ENCODE measurements at regions not wholly inside any gene's neighbourhood (a gene's known extent, or its start where the extent isn't known, plus 50 kb on each side); places are given as distances from the start of the nearest gene placed in this dataset.

GRCh38 chr3:99163314-99163713 lies 261.8 kb upstream of the DCBLD2 start:
- Histone ChIP-seq H3K27ac (ENCODE audit: poor library complexity, severe bottlenecking) (no peak overlapping the region), H3K36me3 (ENCODE audit: low read depth) (no peaks in the 10 kb centered on the region), H3K4me1 (ENCODE audit: insufficient read depth, poor library complexity, severe bottlenecking) (no peaks in the 10 kb centered on the region), H3K27me3 (ENCODE audit: insufficient read depth, poor library complexity, severe bottlenecking) (no peaks in the 10 kb centered on the region), H3K4me3 (ENCODE audit: severe bottlenecking) (no peak overlapping the region), H3K9me3 (ENCODE audit: severe bottlenecking) (peaks cover 12% of the 10 kb centered on the region)
- DNase-seq (ENCODE audit: low spot score) (no peak), ATAC-seq (ENCODE audit: low read depth) (no peak)
- no peak for TF ChIP-seq CTCF (IDR thresholded peaks at IDR 0.05; ENCODE audit: poor library complexity, severe bottlenecking)

GRCh38 chr3:99159220-99159762 lies 257.8 kb upstream of the DCBLD2 start:
- DNase-seq (ENCODE audit: low spot score) (no peak), ATAC-seq (ENCODE audit: low read depth) (no peak)
- H3K27ac ChIP-seq (ENCODE audit: poor library complexity, severe bottlenecking), result no peak overlapping the region
- TF ChIP-seq CTCF (IDR thresholded peaks at IDR 0.05; ENCODE audit: poor library complexity, severe bottlenecking), result no peak
- no peaks in the 10 kb centered on the region for H3K27me3 ChIP-seq (ENCODE audit: insufficient read depth, poor library complexity, severe bottlenecking)
- no peak overlapping the region for H3K4me3 ChIP-seq (ENCODE audit: severe bottlenecking)
- no peaks in the 10 kb centered on the region for H3K4me1 ChIP-seq (ENCODE audit: insufficient read depth, poor library complexity, severe bottlenecking)
- H3K9me3 ChIP-seq (ENCODE audit: severe bottlenecking), result peaks cover 12% of the 10 kb centered on the region
- no peaks in the 10 kb centered on the region for H3K36me3 ChIP-seq (ENCODE audit: low read depth)

GRCh38 chr3:99145031-99145430 lies 243.5 kb upstream of the DCBLD2 start:
- H3K4me1 ChIP-seq (ENCODE audit: insufficient read depth, poor library complexity, severe bottlenecking), result no peaks in the 10 kb centered on the region
- H3K9me3 ChIP-seq (ENCODE audit: severe bottlenecking), result no peaks in the 10 kb centered on the region
- ATAC-seq (ENCODE audit: low read depth), result no peak
- H3K27ac ChIP-seq (ENCODE audit: poor library complexity, severe bottlenecking), result no peak overlapping the region
- no peaks in the 10 kb centered on the region for H3K27me3 ChIP-seq (ENCODE audit: insufficient read depth, poor library complexity, severe bottlenecking)
- no peak overlapping the region for H3K4me3 ChIP-seq (ENCODE audit: severe bottlenecking)
- no peaks in the 10 kb centered on the region for H3K36me3 ChIP-seq (ENCODE audit: low read depth)
- no peak for DNase-seq (ENCODE audit: low spot score)
- TF ChIP-seq CTCF (IDR thresholded peaks at IDR 0.05; ENCODE audit: poor library complexity, severe bottlenecking), result no peak

- ATAC-seq (ENCODE audit: low read depth) (no peak), DNase-seq (ENCODE audit: low spot score) (no peak)
- H3K27me3 ChIP-seq (ENCODE audit: insufficient read depth, poor library complexity, severe bottlenecking), result no peaks in the 10 kb centered on the region
- H3K4me3 ChIP-seq (ENCODE audit: severe bottlenecking), result no peak overlapping the region
- H3K36me3 ChIP-seq (ENCODE audit: low read depth), result no peaks in the 10 kb centered on the region
- H3K27ac ChIP-seq (ENCODE audit: poor library complexity, severe bottlenecking), result no peak overlapping the region
- no peaks in the 10 kb centered on the region for H3K9me3 ChIP-seq (ENCODE audit: severe bottlenecking)
- TF ChIP-seq CTCF (IDR thresholded peaks at IDR 0.05; ENCODE audit: poor library complexity, severe bottlenecking), result no peak
- no peaks in the 10 kb centered on the region for H3K4me1 ChIP-seq (ENCODE audit: insufficient read depth, poor library complexity, severe bottlenecking)
Measured at GRCh38 chr3:99143493-99143892, 242.0 kb upstream of the DCBLD2 start.

GRCh38 chr3:99134986-99135385 lies 233.5 kb upstream of the DCBLD2 start:
- H3K27ac ChIP-seq (ENCODE audit: poor library complexity, severe bottlenecking), result no peak overlapping the region
- peaks cover 10% of the 10 kb centered on the region for H3K4me1 ChIP-seq (ENCODE audit: insufficient read depth, poor library complexity, severe bottlenecking)
- no peak overlapping the region for H3K4me3 ChIP-seq (ENCODE audit: severe bottlenecking)
- no peaks in the 10 kb centered on the region for H3K9me3 ChIP-seq (ENCODE audit: severe bottlenecking)
- H3K27me3 ChIP-seq (ENCODE audit: insufficient read depth, poor library complexity, severe bottlenecking), result no peaks in the 10 kb centered on the region
- no peaks in the 10 kb centered on the region for H3K36me3 ChIP-seq (ENCODE audit: low read depth)
- no peak for TF ChIP-seq CTCF (IDR thresholded peaks at IDR 0.05; ENCODE audit: poor library complexity, severe bottlenecking)
- ATAC-seq (ENCODE audit: low read depth) (no peak), DNase-seq (ENCODE audit: low spot score) (no peak)

Data from RWPE2 (cell line).